SK-N-SH (cell line): ENCODE measurements at regions not wholly inside any gene's neighbourhood (a gene's known extent, or its start where the extent isn't known, plus 50 kb on each side); places are given as distances from the start of the nearest gene placed in this dataset.

Experiments
- POLR2AphosphoS5 ChIP-seq: IDR thresholded peaks from 2 replicates; pipeline ENCODE4 v1.6.1; 2012; ENCODE audit warnings: low read depth, low read length
- TF ChIP-seq, protein P1 (sequence below): fragments of 200-600 bp; sonication (generic); IDR thresholded peaks from 2 replicates; pipeline ENCODE4 v1.6.1; 2017; ENCODE audit warnings: antibody characterized with exemption, mild to moderate bottlenecking, moderate library complexity
- TF ChIP-seq, protein P2 (sequence below): IDR thresholded peaks from 2 replicates; pipeline ENCODE4; 2012

DNA sequence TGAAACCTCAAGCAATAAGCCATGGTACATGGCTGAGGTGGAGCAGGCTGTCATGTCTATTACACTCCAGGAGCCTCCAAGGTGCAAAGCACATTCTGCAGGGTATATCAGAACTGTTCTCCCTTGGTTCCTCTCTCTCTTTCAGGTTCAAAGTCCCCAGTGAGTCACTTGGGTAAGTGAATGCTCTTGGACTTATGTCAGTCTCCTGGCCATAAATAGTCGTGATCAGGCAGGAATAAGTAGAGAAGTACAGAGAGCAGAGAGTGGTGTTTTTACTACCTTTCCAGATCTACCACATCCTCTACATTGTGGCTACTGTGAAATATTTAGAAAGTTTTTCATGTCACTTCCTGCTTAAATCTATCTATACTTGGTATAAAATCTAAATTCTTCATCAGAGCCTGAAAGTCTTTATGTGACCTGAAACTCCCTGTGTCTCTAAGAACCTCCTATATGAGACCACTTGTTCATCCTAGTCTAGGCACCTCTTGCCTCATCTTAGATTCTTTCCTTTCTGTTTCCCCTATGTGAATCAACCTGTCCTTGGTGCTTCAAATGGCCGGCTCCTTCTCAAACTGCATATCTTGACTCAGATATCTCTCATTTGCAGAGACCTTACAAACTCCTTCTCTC, 1077.6 kb upstream of the MAP3K7 start:
- TF ChIP-seq POLR2AphosphoS5, result no peak
- TF ChIP-seq, protein P1, sequence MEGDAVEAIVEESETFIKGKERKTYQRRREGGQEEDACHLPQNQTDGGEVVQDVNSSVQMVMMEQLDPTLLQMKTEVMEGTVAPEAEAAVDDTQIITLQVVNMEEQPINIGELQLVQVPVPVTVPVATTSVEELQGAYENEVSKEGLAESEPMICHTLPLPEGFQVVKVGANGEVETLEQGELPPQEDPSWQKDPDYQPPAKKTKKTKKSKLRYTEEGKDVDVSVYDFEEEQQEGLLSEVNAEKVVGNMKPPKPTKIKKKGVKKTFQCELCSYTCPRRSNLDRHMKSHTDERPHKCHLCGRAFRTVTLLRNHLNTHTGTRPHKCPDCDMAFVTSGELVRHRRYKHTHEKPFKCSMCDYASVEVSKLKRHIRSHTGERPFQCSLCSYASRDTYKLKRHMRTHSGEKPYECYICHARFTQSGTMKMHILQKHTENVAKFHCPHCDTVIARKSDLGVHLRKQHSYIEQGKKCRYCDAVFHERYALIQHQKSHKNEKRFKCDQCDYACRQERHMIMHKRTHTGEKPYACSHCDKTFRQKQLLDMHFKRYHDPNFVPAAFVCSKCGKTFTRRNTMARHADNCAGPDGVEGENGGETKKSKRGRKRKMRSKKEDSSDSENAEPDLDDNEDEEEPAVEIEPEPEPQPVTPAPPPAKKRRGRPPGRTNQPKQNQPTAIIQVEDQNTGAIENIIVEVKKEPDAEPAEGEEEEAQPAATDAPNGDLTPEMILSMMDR, result no peak
- TF ChIP-seq, protein P2, sequence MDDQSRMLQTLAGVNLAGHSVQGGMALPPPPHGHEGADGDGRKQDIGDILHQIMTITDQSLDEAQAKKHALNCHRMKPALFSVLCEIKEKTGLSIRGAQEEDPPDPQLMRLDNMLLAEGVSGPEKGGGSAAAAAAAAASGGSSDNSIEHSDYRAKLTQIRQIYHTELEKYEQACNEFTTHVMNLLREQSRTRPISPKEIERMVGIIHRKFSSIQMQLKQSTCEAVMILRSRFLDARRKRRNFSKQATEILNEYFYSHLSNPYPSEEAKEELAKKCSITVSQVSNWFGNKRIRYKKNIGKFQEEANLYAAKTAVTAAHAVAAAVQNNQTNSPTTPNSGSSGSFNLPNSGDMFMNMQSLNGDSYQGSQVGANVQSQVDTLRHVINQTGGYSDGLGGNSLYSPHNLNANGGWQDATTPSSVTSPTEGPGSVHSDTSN, result no peak
